HG03095 (cell line): ENCODE measurements at regions not wholly inside any gene's neighbourhood (a gene's known extent, or its start where the extent isn't known, plus 50 kb on each side); places are given as distances from the start of the nearest gene placed in this dataset.
"Not testable (repeated sequence)": the region's sequence is repeated elsewhere in the genome, so short reads cannot be mapped to it uniquely, and the experiment has no call there.

Experiments used
- ATAC-seq: cut with Tn5 transposase; IDR thresholded peaks from one replicate; pipeline ENCODE4 v1.9.1; 2021; ENCODE audit warnings: moderate library complexity; ENCODE audit not compliant: unreplicated experiment

DNA sequence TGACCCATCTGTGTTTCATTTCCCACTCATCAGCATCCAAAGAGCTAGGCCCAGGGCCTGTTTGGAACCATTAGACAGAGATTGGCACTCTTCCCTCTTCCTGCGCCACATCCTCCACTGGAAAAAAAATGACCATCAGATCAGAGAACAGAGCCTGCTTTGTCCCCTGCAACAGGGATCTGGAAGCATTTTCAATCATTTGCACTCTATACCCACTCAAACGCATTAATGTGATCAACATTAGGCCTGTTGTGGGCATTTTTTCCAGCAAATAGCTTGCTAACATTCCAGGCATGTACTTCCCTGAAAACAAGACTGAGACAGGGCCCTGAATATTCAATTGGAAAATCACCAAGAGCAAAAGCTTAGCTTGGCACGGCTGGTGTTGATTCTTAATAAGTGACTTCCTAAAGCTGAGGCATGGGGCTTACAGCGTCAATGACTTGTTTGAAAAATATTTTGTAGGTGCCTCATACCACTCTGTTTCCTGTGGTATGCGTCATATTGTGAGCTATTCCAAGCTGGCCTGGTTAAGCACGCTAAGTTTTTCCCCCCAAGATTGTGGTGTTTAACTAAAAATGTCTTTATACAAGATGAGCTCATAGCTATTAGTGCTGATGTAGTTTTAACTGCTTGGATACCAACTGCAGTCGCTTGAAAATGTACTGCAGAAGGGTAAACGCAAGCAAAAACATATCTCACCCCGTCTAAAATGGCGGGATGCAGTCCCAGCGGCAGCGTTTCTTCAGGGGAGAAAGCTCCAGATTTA is 404.4 kb downstream of the SPRY2 start:
- ATAC-seq = no peak

DNA sequence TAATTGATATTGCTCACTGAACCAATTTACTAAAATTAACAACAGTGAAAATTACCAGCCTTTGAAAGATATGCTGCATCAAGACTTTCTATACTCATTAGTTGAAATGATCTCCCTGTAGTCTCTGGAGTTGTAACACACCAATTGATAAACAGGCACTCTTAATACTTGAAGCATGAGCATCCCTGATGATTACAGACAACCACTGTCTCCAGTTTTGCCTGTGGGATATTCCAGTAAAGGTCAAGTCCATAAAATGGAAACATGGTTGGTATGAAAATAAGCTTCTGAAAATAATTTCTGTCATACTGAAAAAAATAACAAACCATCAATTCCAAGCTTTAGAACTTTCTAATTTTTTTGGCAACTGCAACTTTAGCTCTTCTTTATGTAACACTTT is 405.8 kb downstream of the SPRY2 start:
- ATAC-seq = no peak

DNA sequence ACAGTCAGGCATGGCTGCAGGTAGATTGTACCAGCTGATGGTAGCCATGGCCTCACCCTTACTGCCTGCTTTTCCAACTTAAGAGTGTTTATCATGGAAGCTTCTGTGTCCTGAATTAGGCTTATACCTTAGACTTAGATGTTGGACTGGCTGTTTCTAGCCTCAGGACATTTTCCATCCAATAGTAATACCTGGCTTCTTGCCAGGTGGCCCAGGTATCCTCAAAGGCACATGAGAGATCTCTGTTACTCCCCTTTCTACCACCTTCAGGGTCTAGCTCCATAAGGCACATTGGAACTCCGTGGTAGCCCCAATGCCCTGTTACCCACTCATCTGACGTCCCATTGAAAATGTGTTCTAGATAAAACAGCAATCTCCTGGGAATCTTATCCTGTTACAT is 407.5 kb downstream of the SPRY2 start:
- no peak for ATAC-seq

DNA sequence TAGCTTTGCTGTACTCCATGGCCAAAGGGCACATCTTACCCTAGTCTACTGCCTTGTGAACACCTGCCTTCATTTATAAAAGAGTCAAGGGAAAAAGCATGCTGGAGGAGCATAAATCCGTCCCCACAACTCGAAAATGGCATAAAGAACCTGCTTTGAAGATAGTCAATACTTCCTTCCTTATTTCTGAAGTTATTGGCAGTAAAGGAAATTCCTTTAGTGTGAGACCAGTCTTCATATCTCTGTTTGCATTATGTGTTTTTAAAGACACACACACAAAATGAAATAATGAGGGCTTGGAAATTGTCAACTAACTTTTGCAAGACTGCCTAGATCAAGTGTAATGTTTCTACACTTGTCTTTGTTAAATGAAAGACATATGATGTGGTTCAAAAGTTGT is 408.4 kb downstream of the SPRY2 start:
- no peak for ATAC-seq

DNA sequence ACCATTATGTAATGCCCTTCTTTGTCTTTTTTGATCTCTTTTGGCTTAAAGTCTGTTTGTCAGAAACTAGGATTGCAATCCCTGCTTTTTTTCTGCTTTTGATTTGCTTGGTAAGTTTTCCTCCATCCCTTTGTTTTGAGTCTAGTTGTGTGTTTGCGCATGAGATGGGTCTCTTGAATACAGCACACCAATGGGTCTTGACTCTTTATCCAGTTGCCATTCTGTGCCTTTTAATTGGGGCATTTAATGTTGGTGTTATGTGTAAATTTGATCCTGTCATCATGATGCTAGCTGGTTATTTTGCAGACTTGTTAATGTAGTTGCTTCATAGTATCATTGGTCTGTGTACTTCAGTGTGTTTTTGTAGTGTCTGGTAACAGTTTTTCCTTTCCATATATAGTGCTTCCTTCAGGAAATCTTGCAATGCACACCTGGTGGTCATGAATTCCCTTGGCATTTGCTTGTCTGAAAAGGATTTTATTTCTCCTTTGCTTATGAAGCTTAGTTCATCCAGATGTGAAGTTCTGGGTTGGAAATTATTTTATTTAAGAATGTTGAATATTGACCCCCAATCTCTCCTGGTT is 416.9 kb downstream of the SPRY2 start:
- not testable (repeated sequence) for ATAC-seq

DNA sequence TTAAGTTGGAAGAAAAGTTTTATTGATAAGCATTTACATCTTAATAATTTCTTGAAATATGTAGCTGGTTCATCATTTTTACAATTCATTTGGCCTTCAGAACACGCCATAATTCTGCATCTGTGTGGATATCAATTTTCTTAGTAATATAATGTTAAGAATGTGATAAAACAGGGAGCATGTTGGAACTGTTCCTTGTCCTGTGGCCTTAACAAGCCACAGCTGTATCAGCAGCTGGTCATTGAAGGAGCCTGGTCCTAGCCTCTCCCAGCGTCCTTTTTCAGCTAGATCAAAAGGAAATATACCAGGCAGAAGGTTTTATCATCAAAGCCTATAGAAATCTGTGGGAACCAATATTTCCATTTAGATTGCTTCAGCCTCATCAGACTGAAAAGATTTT is 421.8 kb downstream of the SPRY2 start:
- no peak for ATAC-seq

DNA sequence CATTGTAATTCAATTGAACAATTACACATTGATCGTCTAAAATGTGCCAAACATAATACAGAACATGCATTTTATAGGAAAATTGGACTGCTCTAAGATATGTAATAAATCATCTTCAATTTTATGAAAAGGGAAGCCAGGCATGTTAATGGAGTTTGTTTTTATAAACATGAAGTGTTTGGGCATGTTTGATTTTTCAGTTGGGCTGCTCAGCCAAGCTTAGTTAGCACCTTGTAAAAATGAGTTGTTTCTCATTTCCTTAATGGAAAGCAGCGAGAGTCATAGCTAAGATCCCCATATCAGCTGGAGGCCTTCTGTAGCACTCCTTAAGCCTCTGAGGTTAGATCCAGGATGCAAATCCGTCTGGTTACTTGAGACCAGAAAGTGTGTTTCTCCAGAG is 422.3 kb downstream of the SPRY2 start:
- no peak for ATAC-seq

DNA sequence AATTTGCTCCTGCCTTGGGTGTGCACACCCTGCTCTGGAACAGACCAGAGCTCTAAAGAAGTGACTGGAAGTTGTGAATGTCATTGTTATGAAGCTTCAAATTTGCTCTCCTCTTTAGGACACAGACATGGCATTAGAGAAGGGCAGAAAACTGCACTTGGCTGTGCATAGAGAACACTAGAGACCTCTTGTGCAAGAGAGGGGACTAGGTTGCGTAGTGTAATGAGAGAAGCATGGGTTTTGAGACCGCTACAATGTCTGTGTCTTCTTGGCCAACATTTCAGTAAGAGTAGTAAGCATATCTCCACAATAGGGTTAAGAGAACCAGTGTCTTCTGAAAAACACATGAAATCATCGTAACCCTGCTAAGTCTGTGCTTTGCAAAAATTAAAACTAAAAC is 423.3 kb downstream of the SPRY2 start:
- ATAC-seq = no peak

DNA sequence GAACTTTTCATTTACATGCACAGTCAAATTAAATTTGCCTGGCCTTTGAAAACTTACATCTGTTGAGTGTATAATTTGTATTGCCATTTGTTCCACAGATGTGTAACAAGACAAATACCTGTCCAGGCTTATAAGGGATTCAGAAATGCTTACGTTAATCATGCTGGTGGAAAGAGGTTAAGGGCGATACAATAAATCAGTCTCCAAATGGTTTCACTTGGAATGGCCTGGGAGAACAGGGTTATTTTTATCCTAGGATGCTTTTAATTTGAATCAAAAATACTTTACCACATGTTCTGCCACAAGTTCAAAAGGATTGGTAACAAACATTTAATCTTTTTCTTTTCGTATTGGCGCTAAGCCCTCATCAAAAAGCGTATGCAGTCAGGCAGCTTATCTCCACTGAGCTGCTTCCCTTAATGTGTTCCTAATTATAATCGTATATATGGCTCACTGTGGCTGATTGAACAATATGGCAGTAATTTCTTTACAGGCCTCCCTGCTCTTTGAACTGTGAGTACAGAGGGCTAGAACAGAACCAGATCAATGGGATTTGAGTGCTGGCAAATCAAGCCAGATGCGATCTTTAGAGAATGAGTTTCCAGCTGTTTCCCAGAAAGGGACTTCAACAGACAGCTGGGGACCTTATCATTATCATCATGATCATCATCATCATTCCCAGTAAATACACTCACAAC is 425.7 kb downstream of the SPRY2 start:
- no peak for ATAC-seq

DNA sequence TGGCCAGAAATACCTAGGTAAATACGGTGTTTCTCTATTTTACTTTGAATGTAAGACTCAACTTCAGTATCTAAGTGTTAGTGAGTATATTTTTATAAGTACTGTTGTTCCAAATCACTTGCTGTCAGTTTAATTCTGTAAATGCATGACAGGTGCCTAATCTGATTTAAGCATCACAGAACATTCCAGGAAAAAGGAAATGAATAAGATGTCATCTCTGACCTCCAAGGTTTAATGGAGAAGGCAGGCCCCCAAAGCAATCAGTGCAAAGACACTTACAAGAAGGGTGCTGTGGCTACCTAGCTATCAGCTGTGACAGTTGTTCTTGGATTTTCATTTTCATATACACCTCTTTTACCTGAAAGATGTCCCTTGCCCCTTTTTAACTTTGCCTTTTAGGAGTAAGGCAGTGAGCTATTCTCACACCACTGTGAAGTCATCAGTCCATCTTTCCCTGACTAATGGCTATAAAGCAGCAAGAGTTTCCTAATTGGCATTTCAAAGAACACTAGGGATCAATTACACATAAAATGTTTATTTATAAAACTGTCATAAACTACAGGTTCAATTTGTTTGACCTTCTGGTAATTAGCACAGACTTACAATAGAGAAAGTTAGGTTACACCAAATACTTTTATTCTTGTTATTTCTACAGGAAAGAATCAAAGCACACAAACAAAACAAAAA is 427.6 kb downstream of the SPRY2 start:
- no peak for ATAC-seq

DNA sequence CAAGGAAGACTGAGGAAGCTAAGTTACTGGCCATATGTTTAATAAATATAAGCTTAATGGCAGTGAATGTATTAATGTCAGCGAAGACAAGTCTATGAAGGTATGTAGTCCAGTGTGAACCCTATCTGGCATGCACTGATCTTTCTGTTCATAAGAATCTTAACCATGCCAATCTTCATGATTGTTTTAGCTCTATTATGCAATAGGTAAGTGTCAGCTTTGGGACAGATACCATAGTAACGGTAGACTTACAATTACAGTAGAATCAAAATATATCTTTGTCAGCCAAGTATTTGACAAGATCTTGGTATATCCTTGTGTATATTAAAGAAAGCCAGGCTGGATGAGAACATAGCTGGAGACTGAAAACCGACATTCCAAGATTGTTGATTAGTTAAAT is 428.5 kb downstream of the SPRY2 start:
- ATAC-seq = no peak

DNA sequence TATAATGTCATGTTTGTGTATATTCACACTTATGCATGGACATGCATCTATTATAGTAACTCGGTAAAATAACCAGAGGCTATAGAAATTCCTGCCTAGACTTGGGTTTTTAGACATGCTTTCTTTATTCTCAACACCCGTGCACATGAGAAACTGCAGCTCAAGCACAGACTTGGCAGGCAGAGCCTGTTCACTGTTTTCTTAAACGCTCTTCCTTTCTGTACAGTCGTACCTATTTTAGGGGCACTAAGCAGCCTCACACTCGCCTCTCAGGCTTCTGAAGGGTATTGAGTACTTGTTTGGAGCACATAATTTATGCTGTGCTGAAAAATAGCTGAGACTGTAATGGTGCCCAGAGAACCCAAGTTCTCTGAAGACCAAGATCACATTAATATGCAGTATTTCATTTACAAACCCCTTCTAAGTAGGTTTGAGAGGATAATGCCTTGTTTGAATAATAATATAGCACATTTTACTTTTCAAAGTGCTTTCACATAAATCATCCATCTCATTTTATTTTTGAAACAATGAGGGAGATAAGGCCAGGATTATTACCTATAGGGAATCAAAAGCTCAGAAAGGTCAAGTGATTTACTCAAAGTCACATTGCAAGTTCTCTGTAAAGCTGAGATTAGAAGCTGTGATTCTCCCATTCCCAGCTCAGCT is 429.9 kb downstream of the SPRY2 start:
- no peak for ATAC-seq

DNA sequence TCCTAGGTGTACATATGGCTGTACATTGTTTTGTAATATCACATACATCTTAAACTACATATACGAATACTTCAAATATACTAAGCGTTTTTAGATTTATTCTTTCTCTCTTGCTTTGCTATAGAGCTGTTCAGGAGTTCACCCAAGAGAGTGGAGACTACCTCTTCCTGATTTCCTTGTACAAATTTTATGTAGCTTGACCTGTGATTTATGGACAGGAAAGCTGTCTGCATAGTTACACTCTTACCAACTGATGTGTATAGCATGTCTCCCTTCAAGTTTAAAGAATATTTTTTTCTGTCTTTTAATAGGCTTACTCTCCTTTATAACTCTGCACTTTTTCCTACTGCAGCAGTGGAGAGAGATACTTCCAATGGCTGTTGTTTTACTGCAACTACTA is 428.7 kb downstream of the NDFIP2 start:
- ATAC-seq = no peak

DNA sequence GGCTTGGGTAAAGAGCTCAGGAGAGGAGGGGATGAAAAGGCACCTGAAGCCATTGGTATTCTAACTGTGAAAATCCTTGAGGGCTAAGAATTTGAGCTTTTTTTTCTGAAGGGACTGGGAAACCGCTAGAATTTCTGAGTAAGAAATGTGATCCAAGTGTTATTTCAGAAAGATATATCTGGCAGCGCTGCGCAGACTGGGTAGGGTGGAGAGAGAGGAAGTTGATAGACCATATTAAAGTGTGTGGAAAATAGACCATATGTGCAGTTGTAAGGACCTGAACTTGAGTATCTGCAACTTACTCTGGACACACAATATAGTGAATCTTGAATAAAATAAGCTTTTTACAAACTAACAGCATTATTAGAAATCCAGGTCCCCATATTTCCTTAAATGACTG is 427.4 kb downstream of the NDFIP2 start:
- no peak for ATAC-seq

DNA sequence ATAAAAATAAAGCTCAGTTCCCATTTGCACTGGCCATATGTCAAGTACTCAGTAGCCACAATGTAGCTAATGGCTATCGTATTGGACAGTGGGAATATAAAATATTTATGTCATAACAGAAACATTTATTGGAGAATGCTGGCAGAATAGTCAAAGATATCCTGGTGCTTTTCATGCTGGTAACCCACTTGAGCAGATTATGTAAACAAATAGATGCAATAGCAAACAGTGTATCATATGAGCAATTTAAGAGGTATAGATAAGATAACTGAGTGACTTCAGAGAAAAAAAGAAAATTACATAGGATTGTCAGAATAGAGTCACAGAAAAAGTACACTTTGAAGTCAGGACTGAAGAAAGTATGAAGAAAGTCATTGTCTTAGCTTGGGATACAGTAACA is 426.6 kb downstream of the NDFIP2 start:
- ATAC-seq = no peak

DNA sequence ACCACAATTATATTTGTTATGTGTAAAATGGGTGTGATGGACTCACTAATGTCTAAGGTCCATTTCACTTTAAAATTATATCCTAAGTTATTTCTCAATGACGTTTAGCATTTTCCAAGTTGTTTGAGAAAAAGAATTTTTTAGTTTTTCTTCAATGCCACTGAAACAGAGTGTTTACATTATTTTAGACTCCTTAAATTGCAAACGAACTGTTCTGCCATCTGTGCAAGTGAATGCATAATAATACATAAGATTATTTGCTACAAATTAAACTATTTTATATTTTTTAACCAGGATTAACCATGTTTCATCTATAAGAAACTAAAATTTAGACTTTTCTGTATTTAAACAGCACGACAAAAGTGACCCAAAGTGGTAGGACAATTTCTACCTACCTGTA is 425.4 kb downstream of the NDFIP2 start:
- no peak for ATAC-seq

DNA sequence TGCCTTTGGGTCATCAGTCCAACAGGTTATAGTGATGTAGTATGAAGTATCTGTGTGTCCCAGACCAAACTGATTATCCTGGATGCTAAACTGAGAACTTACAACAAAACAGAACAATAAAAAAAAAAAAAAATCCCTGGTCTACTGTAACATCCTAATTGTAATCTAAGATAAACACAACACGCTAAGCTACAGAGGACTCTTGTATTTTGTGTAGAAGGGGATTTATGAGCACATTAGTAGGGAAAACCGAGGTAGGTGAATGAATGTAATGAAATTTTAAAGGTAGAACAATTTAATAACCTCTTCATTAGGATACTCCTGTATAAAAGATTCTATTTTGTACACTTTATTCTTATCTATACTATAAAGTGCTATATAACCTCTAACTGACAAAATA is 424.1 kb downstream of the NDFIP2 start:
- ATAC-seq = no peak

DNA sequence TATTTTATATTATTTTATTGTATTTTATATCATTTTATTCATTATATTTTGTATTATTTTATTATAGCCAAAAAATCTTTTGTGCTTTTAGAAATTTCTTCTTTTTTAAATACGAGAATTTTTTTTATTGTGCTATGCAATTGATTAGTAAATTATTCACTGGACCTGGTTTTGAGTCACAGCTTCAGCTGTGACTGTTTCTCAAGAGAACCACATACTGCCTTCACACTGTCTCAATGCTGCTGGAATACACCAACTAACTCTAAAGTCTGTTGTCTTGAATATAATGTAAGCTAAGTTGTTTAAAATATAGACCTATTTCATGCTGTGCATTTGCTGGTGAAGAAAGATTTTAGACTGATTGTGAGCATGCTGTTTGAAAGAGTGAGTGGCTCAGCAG is 423.6 kb downstream of the NDFIP2 start:
- ATAC-seq = no peak

DNA sequence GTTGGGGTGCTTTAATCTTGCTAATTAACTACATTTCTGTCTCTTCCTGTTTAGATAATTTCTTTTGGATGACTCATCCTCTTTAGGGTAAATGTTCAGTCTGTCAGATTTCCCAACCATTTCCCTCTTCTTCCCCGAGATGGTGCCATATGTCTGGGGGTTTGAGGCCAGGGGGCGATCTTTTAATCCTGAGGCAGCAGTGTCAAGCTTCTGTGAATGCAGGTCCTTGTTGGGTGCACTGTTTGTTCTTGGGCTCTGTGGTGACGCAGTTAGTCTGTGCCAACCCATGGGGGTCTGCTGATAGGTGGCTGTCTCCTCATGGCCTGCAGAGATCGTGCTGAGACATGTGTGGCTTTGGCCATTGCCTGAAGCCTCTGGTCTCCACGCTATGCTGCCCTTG is 420.4 kb downstream of the NDFIP2 start:
- ATAC-seq = no peak

DNA sequence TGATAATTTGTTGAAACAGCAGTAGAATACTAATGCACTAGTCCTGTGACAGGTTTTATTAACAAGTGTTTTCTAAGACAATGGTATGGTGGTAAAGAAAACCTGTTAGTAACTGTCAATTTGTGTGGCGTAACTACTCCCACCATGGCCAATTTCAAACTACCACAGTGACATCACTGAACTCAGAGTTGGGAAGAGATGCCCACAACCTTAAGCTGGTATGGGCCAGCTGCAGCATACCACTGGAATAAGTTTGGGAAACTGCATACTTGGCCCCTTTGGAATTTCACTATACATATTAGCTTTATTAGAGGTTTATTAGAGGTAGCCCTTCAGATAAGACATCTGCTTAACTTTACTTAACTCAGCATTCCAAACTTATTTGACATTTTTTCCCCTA is 419.4 kb downstream of the NDFIP2 start:
- no peak for ATAC-seq

DNA sequence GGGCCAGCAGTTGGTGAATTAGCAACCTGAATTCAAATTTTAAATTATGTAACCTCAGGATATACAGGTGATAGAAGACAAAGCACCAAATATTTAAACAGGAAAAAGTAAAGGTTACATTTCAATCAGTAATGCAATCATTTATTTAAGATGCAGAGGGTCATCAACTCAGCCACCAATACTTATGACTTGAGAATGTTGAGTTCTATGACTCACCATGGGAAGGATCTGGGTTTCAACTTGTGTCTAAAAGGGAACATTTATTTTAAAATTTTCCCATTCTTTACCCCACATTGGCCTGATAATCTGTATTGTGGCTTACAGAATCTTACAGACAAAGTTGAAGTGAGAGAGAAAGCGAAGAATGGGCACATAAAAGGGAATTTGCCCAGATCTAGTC is 418.0 kb downstream of the NDFIP2 start:
- ATAC-seq = no peak
